ENCODE measurements at regions not wholly inside any gene's neighbourhood (a gene's known extent, or its start where the extent isn't known, plus 50 kb on each side); places are given as distances from the start of the nearest gene placed in this dataset.

DNA sequence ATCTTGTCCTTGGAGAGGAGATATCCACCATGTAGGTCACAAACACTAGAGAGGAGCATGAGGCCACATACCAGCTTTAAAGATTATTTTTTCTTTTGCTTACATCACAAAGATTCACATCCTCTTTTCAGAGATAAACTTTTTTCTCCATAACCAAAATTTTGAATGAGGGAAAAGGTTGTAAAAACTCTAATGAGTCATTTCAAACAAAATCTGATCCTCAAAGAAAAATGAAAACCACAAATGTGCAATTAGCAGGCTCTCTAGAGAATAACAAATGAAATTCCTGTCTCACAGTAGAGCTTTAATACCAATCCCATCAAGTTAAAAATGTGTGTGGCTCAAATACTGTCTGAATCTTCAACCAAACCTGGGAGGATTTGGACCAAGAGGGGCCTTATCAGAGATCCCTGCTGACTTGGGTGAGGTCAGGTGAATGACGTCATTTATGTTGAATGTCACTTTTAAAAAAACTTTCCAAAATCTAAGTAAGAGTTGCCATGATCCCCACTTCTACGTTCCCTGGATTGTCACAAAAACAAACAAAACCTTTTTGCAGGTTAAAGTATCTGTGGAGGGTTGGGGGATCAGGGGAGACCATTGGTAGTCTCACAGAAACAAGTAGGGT lies 261.5 kb upstream of the NPSR1 start:
- no peak for DNase-seq (ENCODE audit: low read depth in 1 of 2, low spot score in 1 of 2)
- TF ChIP-seq, protein P1, sequence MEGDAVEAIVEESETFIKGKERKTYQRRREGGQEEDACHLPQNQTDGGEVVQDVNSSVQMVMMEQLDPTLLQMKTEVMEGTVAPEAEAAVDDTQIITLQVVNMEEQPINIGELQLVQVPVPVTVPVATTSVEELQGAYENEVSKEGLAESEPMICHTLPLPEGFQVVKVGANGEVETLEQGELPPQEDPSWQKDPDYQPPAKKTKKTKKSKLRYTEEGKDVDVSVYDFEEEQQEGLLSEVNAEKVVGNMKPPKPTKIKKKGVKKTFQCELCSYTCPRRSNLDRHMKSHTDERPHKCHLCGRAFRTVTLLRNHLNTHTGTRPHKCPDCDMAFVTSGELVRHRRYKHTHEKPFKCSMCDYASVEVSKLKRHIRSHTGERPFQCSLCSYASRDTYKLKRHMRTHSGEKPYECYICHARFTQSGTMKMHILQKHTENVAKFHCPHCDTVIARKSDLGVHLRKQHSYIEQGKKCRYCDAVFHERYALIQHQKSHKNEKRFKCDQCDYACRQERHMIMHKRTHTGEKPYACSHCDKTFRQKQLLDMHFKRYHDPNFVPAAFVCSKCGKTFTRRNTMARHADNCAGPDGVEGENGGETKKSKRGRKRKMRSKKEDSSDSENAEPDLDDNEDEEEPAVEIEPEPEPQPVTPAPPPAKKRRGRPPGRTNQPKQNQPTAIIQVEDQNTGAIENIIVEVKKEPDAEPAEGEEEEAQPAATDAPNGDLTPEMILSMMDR (IDR thresholded peaks at IDR 0.05; ENCODE audit: insufficient read depth, low read length): no peak
- TF ChIP-seq GABPA (IDR thresholded peaks at IDR 0.05; ENCODE audit: low read depth): no peak
- TF ChIP-seq POLR2AphosphoS5 (IDR thresholded peaks at IDR 0.05; ENCODE audit: low read depth): no peak
- TF ChIP-seq SPI1 (IDR thresholded peaks at IDR 0.05; ENCODE audit: borderline replicate concordance, low read depth): no peak
- TF ChIP-seq, protein P2, sequence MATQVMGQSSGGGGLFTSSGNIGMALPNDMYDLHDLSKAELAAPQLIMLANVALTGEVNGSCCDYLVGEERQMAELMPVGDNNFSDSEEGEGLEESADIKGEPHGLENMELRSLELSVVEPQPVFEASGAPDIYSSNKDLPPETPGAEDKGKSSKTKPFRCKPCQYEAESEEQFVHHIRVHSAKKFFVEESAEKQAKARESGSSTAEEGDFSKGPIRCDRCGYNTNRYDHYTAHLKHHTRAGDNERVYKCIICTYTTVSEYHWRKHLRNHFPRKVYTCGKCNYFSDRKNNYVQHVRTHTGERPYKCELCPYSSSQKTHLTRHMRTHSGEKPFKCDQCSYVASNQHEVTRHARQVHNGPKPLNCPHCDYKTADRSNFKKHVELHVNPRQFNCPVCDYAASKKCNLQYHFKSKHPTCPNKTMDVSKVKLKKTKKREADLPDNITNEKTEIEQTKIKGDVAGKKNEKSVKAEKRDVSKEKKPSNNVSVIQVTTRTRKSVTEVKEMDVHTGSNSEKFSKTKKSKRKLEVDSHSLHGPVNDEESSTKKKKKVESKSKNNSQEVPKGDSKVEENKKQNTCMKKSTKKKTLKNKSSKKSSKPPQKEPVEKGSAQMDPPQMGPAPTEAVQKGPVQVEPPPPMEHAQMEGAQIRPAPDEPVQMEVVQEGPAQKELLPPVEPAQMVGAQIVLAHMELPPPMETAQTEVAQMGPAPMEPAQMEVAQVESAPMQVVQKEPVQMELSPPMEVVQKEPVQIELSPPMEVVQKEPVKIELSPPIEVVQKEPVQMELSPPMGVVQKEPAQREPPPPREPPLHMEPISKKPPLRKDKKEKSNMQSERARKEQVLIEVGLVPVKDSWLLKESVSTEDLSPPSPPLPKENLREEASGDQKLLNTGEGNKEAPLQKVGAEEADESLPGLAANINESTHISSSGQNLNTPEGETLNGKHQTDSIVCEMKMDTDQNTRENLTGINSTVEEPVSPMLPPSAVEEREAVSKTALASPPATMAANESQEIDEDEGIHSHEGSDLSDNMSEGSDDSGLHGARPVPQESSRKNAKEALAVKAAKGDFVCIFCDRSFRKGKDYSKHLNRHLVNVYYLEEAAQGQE (IDR thresholded peaks at IDR 0.05; ENCODE audit: insufficient replicate concordance, low read depth): no peak
- no peak overlapping the region for H3K4me3 ChIP-seq (replicated peaks; ENCODE audit: insufficient read depth, low read length)
- H3K27ac ChIP-seq (replicated peaks): no peak overlapping the region
- no peaks in the 10 kb centered on the region for H3K27me3 ChIP-seq (ENCODE audit: insufficient read depth, poor library complexity, severe bottlenecking)

DNA sequence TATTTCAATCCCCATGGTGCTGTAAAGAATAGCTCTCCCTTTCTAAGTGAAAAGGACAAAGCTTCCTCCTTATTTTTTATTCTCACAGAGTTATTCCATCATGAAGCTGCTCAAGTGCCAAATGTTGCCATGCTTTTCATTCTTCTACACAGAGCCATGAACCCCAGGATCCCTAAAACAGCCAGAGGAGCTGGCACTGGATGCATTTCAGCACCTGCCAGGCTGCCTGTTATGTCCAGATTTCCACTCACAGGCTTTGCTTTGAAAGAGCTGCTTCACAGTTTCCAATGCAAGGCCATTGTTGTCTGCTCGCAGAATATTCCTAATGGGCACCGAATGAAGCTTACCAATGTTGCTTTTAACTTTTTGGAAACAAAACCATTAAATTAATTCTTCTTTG lies 256.2 kb upstream of the NPSR1 start:
- DNase-seq (ENCODE audit: low read depth in 1 of 2, low spot score in 1 of 2): no peak
- H3K27me3 ChIP-seq (ENCODE audit: insufficient read depth, poor library complexity, severe bottlenecking): no peaks in the 10 kb centered on the region
- H3K4me3 ChIP-seq (replicated peaks; ENCODE audit: insufficient read depth, low read length): no peak overlapping the region
- TF ChIP-seq GABPA (IDR thresholded peaks at IDR 0.05; ENCODE audit: low read depth) (no peak), POLR2AphosphoS5 (IDR thresholded peaks at IDR 0.05; ENCODE audit: low read depth) (no peak), SPI1 (IDR thresholded peaks at IDR 0.05; ENCODE audit: borderline replicate concordance, low read depth) (no peak)
- TF ChIP-seq, protein P1 (IDR thresholded peaks at IDR 0.05; ENCODE audit: insufficient read depth, low read length): no peak
- TF ChIP-seq, protein P2 (IDR thresholded peaks at IDR 0.05; ENCODE audit: insufficient replicate concordance, low read depth): no peak
- no peak overlapping the region for H3K27ac ChIP-seq (replicated peaks)

DNA sequence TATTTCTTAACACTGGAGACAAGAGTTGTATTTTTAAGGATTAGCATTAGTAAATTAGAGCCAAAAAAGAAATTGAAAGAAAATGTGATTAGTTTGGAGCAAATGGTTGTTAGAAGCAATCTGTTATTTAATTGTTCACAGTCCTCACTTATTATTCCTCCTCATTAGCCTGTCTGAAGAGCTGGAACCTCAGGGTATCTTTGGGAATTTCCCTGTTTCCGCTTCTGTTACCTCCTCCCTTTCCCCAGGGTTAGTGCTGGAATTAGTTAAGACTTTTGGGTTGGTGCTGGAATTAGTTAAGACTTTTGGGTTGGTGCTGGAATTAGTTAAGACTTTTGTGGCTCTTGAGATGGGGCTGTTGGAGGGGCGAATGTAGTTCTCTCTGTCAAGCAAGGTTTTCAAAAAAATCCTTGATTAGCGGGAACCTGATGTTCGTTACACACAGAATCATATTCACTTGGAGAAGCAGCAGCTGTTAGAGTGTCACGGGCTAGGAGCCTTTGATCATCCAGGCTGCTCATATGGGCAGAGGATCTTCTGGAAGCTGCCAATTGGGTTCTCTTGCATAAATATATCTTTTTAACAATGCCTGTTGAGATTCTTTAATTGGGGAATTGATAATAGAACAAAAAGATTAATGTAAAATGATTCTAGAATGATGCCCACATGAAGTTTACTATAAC lies 251.0 kb upstream of the NPSR1 start:
- Histone ChIP-seq H3K4me3 (replicated peaks; ENCODE audit: insufficient read depth, low read length) (no peak overlapping the region), H3K27me3 (ENCODE audit: insufficient read depth, poor library complexity, severe bottlenecking) (no peaks in the 10 kb centered on the region), H3K27ac (replicated peaks) (no peak overlapping the region)
- TF ChIP-seq SPI1 (IDR thresholded peaks at IDR 0.05; ENCODE audit: borderline replicate concordance, low read depth): no peak
- TF ChIP-seq, protein P2 (IDR thresholded peaks at IDR 0.05; ENCODE audit: insufficient replicate concordance, low read depth): no peak
- TF ChIP-seq POLR2AphosphoS5 (IDR thresholded peaks at IDR 0.05; ENCODE audit: low read depth): no peak
- TF ChIP-seq, protein P1 (IDR thresholded peaks at IDR 0.05; ENCODE audit: insufficient read depth, low read length): no peak
- TF ChIP-seq GABPA (IDR thresholded peaks at IDR 0.05; ENCODE audit: low read depth): no peak
- DNase-seq (ENCODE audit: low read depth in 1 of 2, low spot score in 1 of 2): no peak

Measured in HL-60 (cell line).